AG09319 (cell line): ENCODE measurements at regions not wholly inside any gene's neighbourhood (a gene's known extent, or its start where the extent isn't known, plus 50 kb on each side); places are given as distances from the start of the nearest gene placed in this dataset.

Source experiments
- DNase-seq: peaks from one replicate; pipeline ENCODE4 v3.0.0-alpha.2; 2010; ENCODE audit warnings: low read depth; ENCODE audit errors: extremely low read depth
- CTCF ChIP-seq: IDR thresholded peaks from 2 replicates; pipeline ENCODE4 v1.5.1; 2011; ENCODE audit warnings: low read depth, mild to moderate bottlenecking, inconsistent platforms, low read length, moderate library complexity

- TF ChIP-seq CTCF, result no peak
These were observed 126.5 kb downstream of the CHIC2 start for GRCh38 chr4:53937918-53938317.

GRCh38 chr4:53937327-53937726 is 127.1 kb downstream of the CHIC2 start:
- DNase-seq, result no peak
- TF ChIP-seq CTCF, result no peak

More at GRCh38 chr4:53937918-53938317, 126.5 kb downstream of the CHIC2 start:
- no peak for DNase-seq

- no peak for DNase-seq
These were observed 128.6 kb downstream of the CHIC2 start for GRCh38 chr4:53935780-53936179.

GRCh38 chr4:53932796-53933610 is 131.4 kb downstream of the CHIC2 start:
- peak; percentile 77 for DNase-seq
- TF ChIP-seq CTCF, result no peak

More at GRCh38 chr4:53935780-53936179, 128.6 kb downstream of the CHIC2 start:
- TF ChIP-seq CTCF, result no peak

GRCh38 chr4:53931461-53931961 is 132.9 kb downstream of the CHIC2 start:
- TF ChIP-seq CTCF, result no peak

GRCh38 chr4:53929955-53930798 is 134.2 kb downstream of the CHIC2 start:
- peak; percentile 62 for TF ChIP-seq CTCF
- peak; percentile 71 for DNase-seq

More at GRCh38 chr4:53931461-53931961, 132.9 kb downstream of the CHIC2 start:
- DNase-seq, result no peak
